Panc1 (cell line): ENCODE measurements at regions not wholly inside any gene's neighbourhood (a gene's known extent, or its start where the extent isn't known, plus 50 kb on each side); places are given as distances from the start of the nearest gene placed in this dataset.

Source experiments
- ATAC-seq: fragments of 200-7000 bp; cut with Tn5 transposase; 2 replicates; pipeline ENCODE4 v1.9.1; 2020; ENCODE audit warnings: mild to moderate bottlenecking, moderate library complexity
- BruUV-seq: library from RNA; stranded (reverse); fragments of 400-500 nt; replicated peaks from 2 replicates; lab custom pipeline; 2021; lab: Mats Ljungman, UMichigan
- CTCF ChIA-PET: fragments of 300-600 bp; sonication (Branson Sonifier 250); formaldehyde crosslinking; loops from one replicate; lab custom pipeline; 2022; ENCODE audit warnings: antibody characterized with exemption; lab: Charles Lee
- POLR2A ChIA-PET: fragments of 300-600 bp; sonication (Branson Sonifier 250); formaldehyde crosslinking; loops from one replicate; lab custom pipeline; 2022; ENCODE audit warnings: antibody characterized with exemption; lab: Charles Lee
- DNase-seq: peaks from one replicate; pipeline ENCODE4 v3.0.0-alpha.2; 2010; ENCODE audit warnings: low read depth, low spot score
- H3K27ac ChIP-seq: 2 replicates; pipeline ENCODE4 v1.5.1; 2011; ENCODE audit warnings: mild to moderate bottlenecking, low read length, inconsistent platforms
- H3K27me3 ChIP-seq: fragments of 200-500 bp; sonication (Bioruptor generic); 2 replicates; pipeline ENCODE4 v1.6.0; 2014; ENCODE audit warnings: low read length, inconsistent platforms; ENCODE audit not compliant: control insufficient read depth, insufficient read depth
- H3K36me3 ChIP-seq: fragments of 200-500 bp; sonication (Bioruptor generic); 2 replicates; pipeline ENCODE4 v1.5.1; 2014; ENCODE audit warnings: inconsistent platforms, mild to moderate bottlenecking, low read length, moderate library complexity; ENCODE audit not compliant: control insufficient read depth, insufficient read depth
- H3K4me1 ChIP-seq: 2 replicates; pipeline ENCODE4 v1.5.1; 2011; ENCODE audit warnings: inconsistent platforms, mild to moderate bottlenecking, low read length, moderate library complexity; ENCODE audit not compliant: control insufficient read depth, insufficient read depth
- H3K4me3 ChIP-seq, 2 experiments: 2 replicates each; pipeline ENCODE4 v1.5.1; 2011 to 2012; ENCODE audit warnings: low read depth in 2 of 2, low read length in 2 of 2, mild to moderate bottlenecking in 2 of 2, inconsistent platforms in 1 of 2, moderate library complexity in 1 of 2
- H3K9me3 ChIP-seq: fragments of 200-500 bp; sonication (Bioruptor generic); 2 replicates; pipeline ENCODE4 v1.5.1; 2014; ENCODE audit warnings: low read depth, mild to moderate bottlenecking, inconsistent platforms, low read length, moderate library complexity; ENCODE audit not compliant: control insufficient read depth, insufficient read depth
- CTCF ChIP-seq: fragments of 450-650 bp; IDR thresholded peaks from 2 replicates; pipeline ENCODE4 v1.5.1; 2017; ENCODE audit warnings: mild to moderate bottlenecking
- POLR2AphosphoS5 ChIP-seq: IDR thresholded peaks from 2 replicates; pipeline ENCODE4 v1.6.1; 2012; ENCODE audit warnings: mild to moderate bottlenecking, low read depth, low read length, moderate library complexity
- REST ChIP-seq, 2 experiments: IDR thresholded peaks; 2 replicates each; pipeline ENCODE4 v1.6.1; 2011 to 2012; ENCODE audit warnings: low read depth in 2 of 2, control low read depth in 1 of 2, low read length in 1 of 2, mild to moderate bottlenecking in 1 of 2, moderate library complexity in 1 of 2; ENCODE audit not compliant: insufficient read depth in 1 of 2
- SIN3A ChIP-seq: IDR thresholded peaks from 2 replicates; pipeline ENCODE4 v1.6.1; 2012; ENCODE audit warnings: low read depth, mild to moderate bottlenecking, low read length, moderate library complexity, borderline replicate concordance; ENCODE audit not compliant: insufficient read depth
- TCF7L2 ChIP-seq: IDR thresholded peaks from 2 replicates; pipeline ENCODE4 v1.6.1; 2011; ENCODE audit warnings: mild to moderate bottlenecking, low read depth, low read length, inconsistent platforms
- in situ Hi-C: cut with HindIII; loops from 2 replicates; pipeline ENCODE4 v1.10.0; 2016; ENCODE audit warnings: low sequenced_read_pairs, low pct_unique_long_range_greater_than_20kb
- intact Hi-C: fragments of 100-400 bp; cut with micrococcal nuclease; formaldehyde crosslinking; loops from one replicate; pipeline ENCODE4 v1.10.0; 2022; ENCODE audit not compliant: unreplicated experiment

GRCh38 chr19:28878862-28879566 lies 333.9 kb downstream of the UQCRFS1 start:
- Histone ChIP-seq H3K4me1 (no peaks in the 10 kb centered on the region), H3K9me3 (no peaks in the 10 kb centered on the region), H3K27ac (no peak overlapping the region), H3K27me3 (no peaks in the 10 kb centered on the region), H3K36me3 (no peaks in the 10 kb centered on the region), H3K4me3 (no peak overlapping the region)
- in situ Hi-C loops = no loop called here
- ChIA-PET CTCF (interaction anchor here (0.5 to 2.1 kb wide), 5 partner anchors 28 to 879 kb away, joined by 3 to 26 read pairs (median 3); no protein-coding TSS in a partner anchor), POLR2A (interaction anchor here (0.6 kb wide), 1 partner anchor 26 kb away, joined by 5 read pairs; no protein-coding TSS in a partner anchor)
- TF ChIP-seq SIN3A (no peak), CTCF (peak; percentile 80)
- intact Hi-C loops = loop anchor here (1.0 to 5.0 kb wide), 2 partner anchors 142 to 412 kb away; no protein-coding TSS in a partner anchor
- ATAC-seq (peak; percentile 89), DNase-seq (peak; percentile 33)
- BruUV-seq = no TSS peak

- TF ChIP-seq SIN3A (no peak), REST (IDR thresholded peaks at IDR 0.05; ENCODE audit: insufficient read depth in 1 of 2, low read depth in 2 of 2, low read length in 1 of 2) (no peak), CTCF (no peak), POLR2AphosphoS5 (no peak), TCF7L2 (no peak)
- POLR2A ChIA-PET = no interaction called here
- CTCF ChIA-PET = interaction anchor here (0.6 kb wide), 1 partner anchor 219 kb away, joined by 6 read pairs; no protein-coding TSS in a partner anchor
- Histone ChIP-seq H3K27me3 (no peaks in the 10 kb centered on the region), H3K9me3 (no peaks in the 10 kb centered on the region), H3K4me1 (no peaks in the 10 kb centered on the region), H3K36me3 (no peaks in the 10 kb centered on the region), H3K4me3 (no peak overlapping the region), H3K27ac (no peak overlapping the region)
- DNase-seq (no peak), ATAC-seq (no peak)
- intact Hi-C loops = loop anchor here (5.0 kb wide), 1 partner anchor 409 kb away; no protein-coding TSS in a partner anchor
- in situ Hi-C loops = no loop called here
- BruUV-seq = no TSS peak
Observed at GRCh38 chr19:28876609-28877123, 336.3 kb downstream of the UQCRFS1 start.
